ENCODE measurements at regions not wholly inside any gene's neighbourhood (a gene's known extent, or its start where the extent isn't known, plus 50 kb on each side); places are given as distances from the start of the nearest gene placed in this dataset.

DNA sequence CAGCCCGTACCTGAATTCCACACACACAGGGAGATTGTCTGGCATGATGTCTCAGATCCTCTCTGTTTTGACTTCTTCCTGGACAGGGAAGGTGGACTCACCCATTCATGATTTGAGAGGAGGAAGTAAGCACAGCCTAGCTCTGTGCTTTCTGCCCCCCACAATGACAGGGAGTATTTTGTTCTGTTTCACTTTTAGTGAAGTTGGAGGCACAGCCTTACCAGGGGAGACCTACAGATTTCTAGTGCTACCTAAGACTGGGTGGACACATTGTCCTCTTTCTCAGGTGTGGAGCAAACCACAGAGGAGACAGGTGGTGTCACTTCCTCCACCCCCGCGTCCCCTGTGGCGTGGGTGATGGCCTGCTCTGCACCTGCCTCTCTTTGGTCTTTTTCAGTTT is 408.6 kb upstream of the PFKP start:
- H3K4ac ChIP-seq (ENCODE audit: low read length), result no peak overlapping the region
- H4K91ac ChIP-seq (ENCODE audit: low read depth, low read length, poor library complexity), result no peak overlapping the region
- DNase-seq (ENCODE audit: low spot score), result no peak
- no peak overlapping the region for H3K9ac ChIP-seq (ENCODE audit: low read depth, low read length, poor library complexity)
- H3K27ac ChIP-seq (replicated peaks; ENCODE audit: low read length), result no peak overlapping the region
- peaks cover 0 to 2% of the 10 kb centered on the region in 2 donors for H3K4me1 ChIP-seq (ENCODE audit: control insufficient read depth in 2 of 2, insufficient read depth in 1 of 2, low read depth in 1 of 2, low read length in 2 of 2)
- no peak overlapping the region for H2AK5ac ChIP-seq (ENCODE audit: low read depth, low read length)
- no peak overlapping the region for H3K4me2 ChIP-seq (ENCODE audit: insufficient read depth, low read length, poor library complexity, severe bottlenecking)
- H3K18ac ChIP-seq (ENCODE audit: low read length), result peak overlapping the region; percentile 24
- H3K27me3 ChIP-seq (ENCODE audit: control insufficient read depth in 3 of 3, insufficient read depth in 3 of 3, low read depth in 1 of 3, low read length in 3 of 3), result no peaks in the 10 kb centered on the region
- H3K36me3 ChIP-seq (replicated peaks in 1 of 2; ENCODE audit: control insufficient read depth in 2 of 2, insufficient read depth in 2 of 2, low read length in 2 of 2), result peaks cover 0 to 2% of the 10 kb centered on the region in 2 donors
- no peak overlapping the region for H2BK12ac ChIP-seq (ENCODE audit: low read length)
- no peak overlapping the region for H2AFZ ChIP-seq (ENCODE audit: low read length)
- H4K8ac ChIP-seq (ENCODE audit: low read depth, low read length), result no peak overlapping the region
- H3K4me3 ChIP-seq (ENCODE audit: low read length in 2 of 2), result no peak overlapping the region
- H3K14ac ChIP-seq (ENCODE audit: low read length), result no peak overlapping the region
- no peak overlapping the region for H3K23ac ChIP-seq (ENCODE audit: low read depth, low read length, poor library complexity)
- H2BK15ac ChIP-seq (ENCODE audit: low read length), result no peak overlapping the region
- H2BK5ac ChIP-seq (ENCODE audit: low read length), result no peak overlapping the region
- H2BK120ac ChIP-seq (ENCODE audit: low read depth, low read length), result no peak overlapping the region
- H3K79me1 ChIP-seq (ENCODE audit: low read depth, low read length), result no peaks in the 10 kb centered on the region
- H3K9me3 ChIP-seq (replicated peaks in 1 of 2; ENCODE audit: control insufficient read depth in 2 of 2, insufficient read depth in 1 of 2, low read depth in 1 of 2, low read length in 2 of 2), result peaks cover 0 to 2% of the 10 kb centered on the region in 2 donors
- no CpG with 5 or more reads among the region's 4 CpGs for WGBS, 2 donors (ENCODE audit: extremely low coverage in 2 of 2, insufficient read length in 2 of 2, insufficient replicate concordance in 1 of 2)

DNA sequence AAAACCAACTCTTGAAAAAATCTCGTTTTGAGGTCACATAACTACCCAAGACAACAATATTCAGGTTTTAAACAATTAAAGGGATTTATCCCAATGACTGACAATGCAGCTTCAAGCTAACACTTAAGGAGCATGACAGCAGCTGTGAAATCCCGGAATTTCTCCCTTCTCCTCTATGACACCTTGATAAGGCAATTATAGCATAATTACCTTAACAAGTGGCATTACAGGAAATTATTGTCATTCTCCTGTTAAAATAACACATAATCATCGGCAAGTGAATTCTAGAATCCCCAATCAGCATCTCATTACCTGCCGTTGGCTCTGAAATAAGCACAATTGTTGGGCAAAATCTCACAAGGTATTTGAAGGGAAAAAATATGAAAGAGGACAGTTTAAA is 417.0 kb upstream of the PFKP start:
- no peak overlapping the region for H3K27ac ChIP-seq (replicated peaks; ENCODE audit: low read length)
- H3K4ac ChIP-seq (ENCODE audit: low read length), result no peak overlapping the region
- no peak overlapping the region for H4K8ac ChIP-seq (ENCODE audit: low read depth, low read length)
- no peak overlapping the region for H3K9ac ChIP-seq (ENCODE audit: low read depth, low read length, poor library complexity)
- H2AFZ ChIP-seq (ENCODE audit: low read length), result no peak overlapping the region
- no peaks in the 10 kb centered on the region for H3K79me1 ChIP-seq (ENCODE audit: low read depth, low read length)
- WGBS, 2 donors (ENCODE audit: extremely low coverage in 2 of 2, insufficient read length in 2 of 2, insufficient replicate concordance in 1 of 2), result no CpG with 5 or more reads among the region's 4 CpGs
- H3K9me3 ChIP-seq (replicated peaks in 1 of 2; ENCODE audit: control insufficient read depth in 2 of 2, insufficient read depth in 1 of 2, low read depth in 1 of 2, low read length in 2 of 2), result no peaks in the 10 kb centered on the region
- no peak overlapping the region for H2AK5ac ChIP-seq (ENCODE audit: low read depth, low read length)
- H2BK5ac ChIP-seq (ENCODE audit: low read length), result no peak overlapping the region
- no peaks in the 10 kb centered on the region for H3K27me3 ChIP-seq (ENCODE audit: control insufficient read depth in 3 of 3, insufficient read depth in 3 of 3, low read depth in 1 of 3, low read length in 3 of 3)
- H3K4me3 ChIP-seq (ENCODE audit: low read length in 2 of 2), result no peak overlapping the region
- no peak overlapping the region for H2BK15ac ChIP-seq (ENCODE audit: low read length)
- no peaks in the 10 kb centered on the region for H3K4me1 ChIP-seq (ENCODE audit: control insufficient read depth in 2 of 2, insufficient read depth in 1 of 2, low read depth in 1 of 2, low read length in 2 of 2)
- no peak overlapping the region for H3K4me2 ChIP-seq (ENCODE audit: insufficient read depth, low read length, poor library complexity, severe bottlenecking)
- H3K14ac ChIP-seq (ENCODE audit: low read length), result no peak overlapping the region
- DNase-seq (ENCODE audit: low spot score), result no peak
- H2BK120ac ChIP-seq (ENCODE audit: low read depth, low read length), result no peak overlapping the region
- H3K18ac ChIP-seq (ENCODE audit: low read length), result no peak overlapping the region
- no peak overlapping the region for H4K91ac ChIP-seq (ENCODE audit: low read depth, low read length, poor library complexity)
- no peak overlapping the region for H2BK12ac ChIP-seq (ENCODE audit: low read length)
- peaks cover 0 to 2% of the 10 kb centered on the region in 2 donors for H3K36me3 ChIP-seq (replicated peaks in 1 of 2; ENCODE audit: control insufficient read depth in 2 of 2, insufficient read depth in 2 of 2, low read length in 2 of 2)
- no peak overlapping the region for H3K23ac ChIP-seq (ENCODE audit: low read depth, low read length, poor library complexity)

DNA sequence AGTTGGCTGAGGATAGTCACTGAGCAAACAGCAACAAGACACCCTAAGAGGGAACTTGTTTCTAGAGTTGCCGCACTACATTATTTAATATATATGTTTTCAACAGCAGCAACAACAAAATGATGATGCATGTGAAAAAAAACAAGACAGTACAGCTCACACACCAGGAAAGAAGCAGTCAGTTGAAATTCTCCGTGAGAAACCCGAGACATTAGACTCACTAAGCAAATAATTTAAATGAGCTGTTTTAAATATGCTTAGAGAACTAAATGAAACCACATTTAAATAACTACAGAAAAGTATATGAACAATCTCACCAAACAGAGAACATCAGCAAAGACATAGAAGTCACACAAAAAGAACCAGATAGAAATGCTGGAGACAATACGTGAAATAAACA is 426.3 kb upstream of the PFKP start:
- no peak overlapping the region for H2BK15ac ChIP-seq (ENCODE audit: low read length)
- H2AFZ ChIP-seq (ENCODE audit: low read length), result no peak overlapping the region
- H2BK120ac ChIP-seq (ENCODE audit: low read depth, low read length), result no peak overlapping the region
- H3K27ac ChIP-seq (replicated peaks; ENCODE audit: low read length), result no peak overlapping the region
- H3K4me3 ChIP-seq (ENCODE audit: low read length in 2 of 2), result no peak overlapping the region
- H3K23ac ChIP-seq (ENCODE audit: low read depth, low read length, poor library complexity), result no peak overlapping the region
- no peak overlapping the region for H3K9ac ChIP-seq (ENCODE audit: low read depth, low read length, poor library complexity)
- no peak overlapping the region for H2BK12ac ChIP-seq (ENCODE audit: low read length)
- H4K91ac ChIP-seq (ENCODE audit: low read depth, low read length, poor library complexity), result no peak overlapping the region
- no peak overlapping the region for H3K18ac ChIP-seq (ENCODE audit: low read length)
- H2AK5ac ChIP-seq (ENCODE audit: low read depth, low read length), result no peak overlapping the region
- H3K36me3 ChIP-seq (replicated peaks in 1 of 2; ENCODE audit: control insufficient read depth in 2 of 2, insufficient read depth in 2 of 2, low read length in 2 of 2), result no peaks in the 10 kb centered on the region
- no peaks in the 10 kb centered on the region for H3K79me1 ChIP-seq (ENCODE audit: low read depth, low read length)
- H3K14ac ChIP-seq (ENCODE audit: low read length), result no peak overlapping the region
- no peak overlapping the region for H3K4me2 ChIP-seq (ENCODE audit: insufficient read depth, low read length, poor library complexity, severe bottlenecking)
- H3K9me3 ChIP-seq (replicated peaks in 1 of 2; ENCODE audit: control insufficient read depth in 2 of 2, insufficient read depth in 1 of 2, low read depth in 1 of 2, low read length in 2 of 2), result no peaks in the 10 kb centered on the region
- no peak for DNase-seq (ENCODE audit: low spot score)
- no peaks in the 10 kb centered on the region for H3K4me1 ChIP-seq (ENCODE audit: control insufficient read depth in 2 of 2, insufficient read depth in 1 of 2, low read depth in 1 of 2, low read length in 2 of 2)
- H4K8ac ChIP-seq (ENCODE audit: low read depth, low read length), result no peak overlapping the region
- H2BK5ac ChIP-seq (ENCODE audit: low read length), result no peak overlapping the region
- no peak overlapping the region for H3K4ac ChIP-seq (ENCODE audit: low read length)
- no peaks in the 10 kb centered on the region for H3K27me3 ChIP-seq (ENCODE audit: control insufficient read depth in 3 of 3, insufficient read depth in 3 of 3, low read depth in 1 of 3, low read length in 3 of 3)
- no CpG with 5 or more reads among the region's 4 CpGs for WGBS, 2 donors (ENCODE audit: extremely low coverage in 2 of 2, insufficient read length in 2 of 2, insufficient replicate concordance in 1 of 2)

DNA sequence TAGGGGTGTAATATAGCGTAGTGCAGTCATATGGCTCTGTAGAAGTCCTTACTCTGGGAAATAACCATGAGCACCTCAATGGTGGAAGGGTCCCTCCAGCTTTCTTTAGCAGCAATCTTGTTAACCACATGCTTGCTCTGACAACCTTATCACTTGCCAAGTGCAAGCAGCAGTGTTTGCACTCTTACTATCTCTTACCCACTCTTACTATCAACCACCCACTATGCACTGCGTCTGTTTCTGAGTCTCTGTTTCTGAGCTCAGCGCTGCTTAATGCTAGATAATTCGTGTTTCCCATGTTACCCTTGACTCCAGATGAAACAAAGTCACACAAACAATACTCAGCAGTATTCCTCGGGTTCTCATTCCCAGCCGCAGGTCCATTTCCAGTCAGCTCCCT is 433.7 kb upstream of the PFKP start:
- WGBS, 2 donors (ENCODE audit: extremely low coverage in 2 of 2, insufficient read length in 2 of 2, insufficient replicate concordance in 1 of 2), result no CpG with 5 or more reads among the region's 6 CpGs
- Histone ChIP-seq H3K9me3 (replicated peaks in 1 of 2; ENCODE audit: control insufficient read depth in 2 of 2, insufficient read depth in 1 of 2, low read depth in 1 of 2, low read length in 2 of 2) (no peaks in the 10 kb centered on the region), H3K23ac (ENCODE audit: low read depth, low read length, poor library complexity) (no peak overlapping the region)

More for the DNA sequence above, 433.7 kb upstream of the PFKP start:
- no peak overlapping the region for H3K4me2 ChIP-seq (ENCODE audit: insufficient read depth, low read length, poor library complexity, severe bottlenecking)
- H4K8ac ChIP-seq (ENCODE audit: low read depth, low read length), result no peak overlapping the region
- no peak overlapping the region for H2AFZ ChIP-seq (ENCODE audit: low read length)
- no peak overlapping the region for H4K91ac ChIP-seq (ENCODE audit: low read depth, low read length, poor library complexity)
- DNase-seq (ENCODE audit: low spot score), result no peak
- H2BK15ac ChIP-seq (ENCODE audit: low read length), result no peak overlapping the region
- H3K4ac ChIP-seq (ENCODE audit: low read length), result no peak overlapping the region
- H3K14ac ChIP-seq (ENCODE audit: low read length), result no peak overlapping the region
- no peaks in the 10 kb centered on the region for H3K27me3 ChIP-seq (ENCODE audit: control insufficient read depth in 3 of 3, insufficient read depth in 3 of 3, low read depth in 1 of 3, low read length in 3 of 3)
- no peak overlapping the region for H3K27ac ChIP-seq (replicated peaks; ENCODE audit: low read length)
- H2AK5ac ChIP-seq (ENCODE audit: low read depth, low read length), result no peak overlapping the region
- no peak overlapping the region for H3K4me3 ChIP-seq (ENCODE audit: low read length in 2 of 2)
- no peak overlapping the region for H3K9ac ChIP-seq (ENCODE audit: low read depth, low read length, poor library complexity)
- H2BK12ac ChIP-seq (ENCODE audit: low read length), result no peak overlapping the region
- H2BK120ac ChIP-seq (ENCODE audit: low read depth, low read length), result no peak overlapping the region
- H3K79me1 ChIP-seq (ENCODE audit: low read depth, low read length), result no peaks in the 10 kb centered on the region
- H3K36me3 ChIP-seq (replicated peaks in 1 of 2; ENCODE audit: control insufficient read depth in 2 of 2, insufficient read depth in 2 of 2, low read length in 2 of 2), result no peaks in the 10 kb centered on the region
- no peak overlapping the region for H3K18ac ChIP-seq (ENCODE audit: low read length)
- H3K4me1 ChIP-seq (ENCODE audit: control insufficient read depth in 2 of 2, insufficient read depth in 1 of 2, low read depth in 1 of 2, low read length in 2 of 2), result no peaks in the 10 kb centered on the region
- no peak overlapping the region for H2BK5ac ChIP-seq (ENCODE audit: low read length)
